ENCODE measurements at regions not wholly inside any gene's neighbourhood (a gene's known extent, or its start where the extent isn't known, plus 50 kb on each side); places are given as distances from the start of the nearest gene placed in this dataset.

DNA sequence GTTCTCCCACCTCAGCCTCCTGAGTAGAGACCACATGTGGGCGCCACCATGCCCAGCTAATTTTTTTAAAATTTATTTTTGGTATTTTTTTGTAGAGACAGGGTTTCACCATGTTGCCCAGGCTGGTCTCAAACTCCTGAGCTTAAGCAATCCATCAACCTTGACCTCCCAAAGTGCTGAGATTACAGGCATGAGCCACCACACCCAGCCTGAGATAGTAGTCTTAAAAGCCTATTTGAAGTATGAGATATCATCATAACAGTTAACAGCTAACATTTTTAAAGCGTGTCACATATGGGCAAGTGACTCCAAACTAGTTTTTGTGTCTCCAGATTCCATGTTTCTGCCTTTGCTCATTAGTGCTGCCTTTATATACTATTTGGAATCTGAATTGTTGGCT, 74.6 kb upstream of the WSCD2 start:
- Mint-ChIP-seq H3K4me1 (ENCODE audit: low read depth) (no peaks in the 10 kb centered on the region), H3K27me3 (ENCODE audit: low read depth) (peaks cover 2% of the 10 kb centered on the region), H3K9me3 (no peaks in the 10 kb centered on the region), H3K27ac (no peak overlapping the region), H3K4me3 (ENCODE audit: low read depth) (no peak overlapping the region), H3K36me3 (ENCODE audit: low read depth) (no peaks in the 10 kb centered on the region)
- intact Hi-C loops (cut with micrococcal nuclease), result no loop called here
- DNase-seq (ENCODE audit: low spot score), result no peak

DNA sequence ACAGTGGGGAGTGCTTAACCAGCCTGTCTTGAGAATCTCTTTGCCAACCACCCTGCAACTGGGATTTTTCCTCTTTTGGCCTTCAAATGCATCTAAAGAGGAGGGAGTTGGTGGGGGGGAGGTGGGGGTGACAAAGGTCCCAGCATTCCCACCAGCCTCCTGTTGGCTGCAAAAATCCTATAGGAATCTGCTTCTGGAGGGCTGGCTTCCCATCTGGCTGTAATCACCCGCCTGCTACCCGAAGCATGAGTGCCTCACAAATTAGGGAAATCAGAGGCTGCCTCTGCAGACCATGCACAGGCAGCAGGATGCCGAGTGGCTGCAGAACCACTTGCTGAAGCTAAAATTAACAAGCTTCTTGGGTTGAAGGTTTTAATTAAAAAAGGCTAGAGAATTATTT, 73.9 kb upstream of the WSCD2 start:
- no peaks in the 10 kb centered on the region for H3K36me3 Mint-ChIP-seq (ENCODE audit: low read depth)
- DNase-seq (ENCODE audit: low spot score), result no peak
- no peak overlapping the region for H3K4me3 Mint-ChIP-seq (ENCODE audit: low read depth)
- no peaks in the 10 kb centered on the region for H3K9me3 Mint-ChIP-seq
- intact Hi-C loops (cut with micrococcal nuclease), result no loop called here
- no peak overlapping the region for H3K27ac Mint-ChIP-seq
- peaks cover 2% of the 10 kb centered on the region for H3K27me3 Mint-ChIP-seq (ENCODE audit: low read depth)
- H3K4me1 Mint-ChIP-seq (ENCODE audit: low read depth), result no peaks in the 10 kb centered on the region

DNA sequence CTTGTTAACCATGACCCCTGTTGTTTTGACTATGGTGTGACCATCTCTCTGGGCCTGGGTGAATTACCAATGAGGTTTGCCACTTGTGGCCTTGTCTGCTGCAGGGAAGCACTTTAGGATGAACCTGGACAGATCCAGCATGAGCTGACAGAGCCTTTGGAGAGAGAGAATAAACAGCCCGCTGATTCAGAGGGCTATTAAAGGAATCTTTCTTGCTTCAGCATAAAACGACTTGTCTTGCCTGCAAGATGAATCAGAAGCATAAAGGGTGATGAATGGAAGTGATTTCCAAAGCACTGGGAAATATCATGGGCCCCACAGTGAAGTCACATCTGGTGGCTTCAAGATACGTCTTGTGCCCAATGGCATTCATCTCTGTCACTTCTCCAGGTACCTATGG, 69.0 kb upstream of the WSCD2 start:
- Mint-ChIP-seq H3K36me3 (ENCODE audit: low read depth) (no peaks in the 10 kb centered on the region), H3K9me3 (no peaks in the 10 kb centered on the region), H3K4me3 (ENCODE audit: low read depth) (no peak overlapping the region), H3K27ac (no peak overlapping the region), H3K4me1 (ENCODE audit: low read depth) (no peaks in the 10 kb centered on the region), H3K27me3 (ENCODE audit: low read depth) (no peaks in the 10 kb centered on the region)
- no peak for DNase-seq (ENCODE audit: low spot score)
- intact Hi-C loops (cut with micrococcal nuclease), result loop anchor here (10.0 kb wide), 1 partner anchor 135 kb away; no protein-coding TSS in a partner anchor

DNA sequence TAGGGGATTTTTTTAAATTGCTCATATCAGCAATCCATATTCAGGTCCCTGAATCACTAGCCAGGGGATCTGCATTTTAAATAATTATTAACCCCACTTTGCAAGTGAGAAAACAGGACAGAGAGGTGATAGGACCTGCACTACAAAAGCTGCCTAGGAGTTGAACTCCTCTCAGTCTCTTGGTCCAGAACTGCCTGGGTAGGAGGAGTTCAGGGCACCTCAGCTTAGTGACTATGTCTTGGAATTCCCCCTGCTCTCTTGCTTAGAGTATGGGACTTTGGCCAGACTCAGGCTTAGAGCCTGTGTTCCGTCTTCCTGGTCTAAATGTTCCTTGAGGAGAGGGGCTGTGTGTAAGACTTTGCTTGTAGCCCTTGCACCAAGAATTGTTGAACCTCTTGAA, 68.2 kb upstream of the WSCD2 start:
- no peak for DNase-seq (ENCODE audit: low spot score)
- no peaks in the 10 kb centered on the region for H3K4me1 Mint-ChIP-seq (ENCODE audit: low read depth)
- H3K4me3 Mint-ChIP-seq (ENCODE audit: low read depth), result no peak overlapping the region
- intact Hi-C loops (cut with micrococcal nuclease), result loop anchor here (10.0 kb wide), 1 partner anchor 134 kb away; no protein-coding TSS in a partner anchor
- no peaks in the 10 kb centered on the region for H3K36me3 Mint-ChIP-seq (ENCODE audit: low read depth)
- no peaks in the 10 kb centered on the region for H3K9me3 Mint-ChIP-seq
- H3K27me3 Mint-ChIP-seq (ENCODE audit: low read depth), result no peaks in the 10 kb centered on the region
- H3K27ac Mint-ChIP-seq, result no peak overlapping the region

DNA sequence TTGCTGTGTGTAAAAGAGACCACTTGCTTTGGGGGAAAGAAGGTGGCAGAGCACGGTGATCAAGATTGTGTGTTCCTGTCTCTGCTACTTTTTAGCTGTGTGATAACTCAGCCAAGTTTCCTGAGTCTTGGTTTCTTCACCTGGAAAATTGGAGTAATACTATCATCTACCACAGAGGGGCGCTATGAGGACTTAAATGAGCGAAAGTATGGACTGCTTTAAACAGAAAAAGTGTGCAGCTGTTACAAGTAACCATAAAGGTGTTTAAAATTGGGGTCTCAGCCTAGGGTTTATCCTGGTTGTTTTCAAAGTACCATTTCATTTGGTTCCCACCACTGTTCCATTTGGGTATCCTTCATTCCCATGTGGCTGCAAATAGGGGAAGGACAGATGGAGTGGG, 65.9 kb upstream of the WSCD2 start:
- H3K4me1 Mint-ChIP-seq (ENCODE audit: low read depth), result no peaks in the 10 kb centered on the region
- H3K27me3 Mint-ChIP-seq (ENCODE audit: low read depth), result no peaks in the 10 kb centered on the region
- H3K36me3 Mint-ChIP-seq (ENCODE audit: low read depth), result no peaks in the 10 kb centered on the region
- H3K4me3 Mint-ChIP-seq (ENCODE audit: low read depth), result no peak overlapping the region
- intact Hi-C loops (cut with micrococcal nuclease), result loop anchor here (10.0 kb wide), 1 partner anchor 132 kb away; no protein-coding TSS in a partner anchor
- H3K27ac Mint-ChIP-seq, result no peak overlapping the region
- no peaks in the 10 kb centered on the region for H3K9me3 Mint-ChIP-seq
- no peak for DNase-seq (ENCODE audit: low spot score)

DNA sequence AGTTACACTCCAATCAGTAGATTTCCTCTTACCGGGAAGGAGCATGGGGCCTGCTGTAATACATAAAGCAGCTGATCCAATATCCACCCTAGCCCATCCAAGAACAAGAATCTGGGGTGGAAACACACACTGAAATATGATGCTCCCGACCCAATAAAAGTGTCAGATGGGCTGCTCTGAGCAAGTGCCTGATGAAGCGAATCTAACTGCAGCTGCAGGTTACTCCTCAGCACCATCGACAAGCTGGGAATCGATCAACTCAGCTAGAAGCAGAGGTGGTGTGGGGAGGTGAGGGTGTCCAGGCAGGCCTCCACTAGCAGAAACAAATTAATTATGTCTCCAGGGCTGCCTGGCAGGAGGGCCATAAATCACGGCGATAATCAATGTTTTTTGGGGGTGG, 64.0 kb upstream of the WSCD2 start:
- no peak for DNase-seq (ENCODE audit: low spot score)
- Mint-ChIP-seq H3K4me1 (ENCODE audit: low read depth) (no peaks in the 10 kb centered on the region), H3K27ac (no peak overlapping the region), H3K36me3 (ENCODE audit: low read depth) (no peaks in the 10 kb centered on the region), H3K9me3 (no peaks in the 10 kb centered on the region), H3K27me3 (ENCODE audit: low read depth) (peaks cover 4% of the 10 kb centered on the region), H3K4me3 (ENCODE audit: low read depth) (no peak overlapping the region)
- intact Hi-C loops (cut with micrococcal nuclease), result loop anchor here (10.0 kb wide), 1 partner anchor 130 kb away; no protein-coding TSS in a partner anchor

DNA sequence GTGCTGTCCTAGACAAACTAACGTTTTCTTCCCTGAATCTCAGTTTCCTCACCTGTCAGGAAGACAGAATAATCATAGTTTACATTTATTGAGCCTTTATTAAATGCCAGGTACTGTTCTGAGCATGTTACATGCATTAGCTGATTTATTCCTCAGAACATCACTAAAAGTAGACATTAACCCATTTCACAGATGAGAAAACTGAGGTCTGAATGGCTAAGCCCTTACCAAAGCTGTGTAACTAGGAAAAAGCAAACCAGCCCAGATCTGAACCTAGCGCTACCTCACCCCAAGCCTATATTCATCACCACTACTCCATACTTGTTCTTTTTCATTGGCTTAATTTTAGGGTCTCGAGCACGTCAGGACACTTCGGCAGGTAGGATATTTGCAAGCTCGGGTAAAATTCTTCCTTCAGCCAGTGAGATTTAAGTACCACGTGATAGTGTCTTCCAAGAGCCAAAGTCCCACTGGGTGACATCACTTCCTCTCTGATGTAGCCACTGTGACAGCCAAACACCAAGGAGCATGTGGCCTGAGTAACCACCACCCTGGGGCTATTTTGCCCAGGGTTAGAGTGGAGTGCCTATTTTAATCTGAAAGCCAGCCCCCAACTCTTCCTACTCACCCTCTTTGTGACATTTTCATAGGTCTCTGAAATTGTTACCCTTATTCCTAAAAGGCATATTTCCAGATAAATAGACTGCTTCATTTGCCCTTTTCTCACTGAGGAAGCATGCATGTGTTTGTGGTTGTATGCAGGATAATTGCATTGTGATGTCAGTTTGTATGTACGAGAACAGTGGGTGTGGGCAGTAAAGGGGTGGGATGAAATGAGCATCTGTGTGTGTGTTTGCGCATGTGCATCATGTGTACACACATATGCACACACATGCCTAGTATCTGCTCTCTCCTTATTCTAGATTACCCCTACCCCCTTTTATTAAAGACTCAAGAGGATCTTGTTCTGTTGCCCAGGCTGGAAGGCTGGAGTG, 62.2 kb upstream of the WSCD2 start:
- no peaks in the 10 kb centered on the region for H3K4me1 Mint-ChIP-seq (ENCODE audit: low read depth)
- no peak overlapping the region for H3K27ac Mint-ChIP-seq
- no peaks in the 10 kb centered on the region for H3K36me3 Mint-ChIP-seq (ENCODE audit: low read depth)
- no peak overlapping the region for H3K4me3 Mint-ChIP-seq (ENCODE audit: low read depth)
- peaks cover 7% of the 10 kb centered on the region for H3K27me3 Mint-ChIP-seq (ENCODE audit: low read depth)
- intact Hi-C loops (cut with micrococcal nuclease), result loop anchor here (10.0 kb wide), 1 partner anchor 128 kb away; no protein-coding TSS in a partner anchor
- H3K9me3 Mint-ChIP-seq, result no peaks in the 10 kb centered on the region
- DNase-seq (ENCODE audit: low spot score), result no peak

DNA sequence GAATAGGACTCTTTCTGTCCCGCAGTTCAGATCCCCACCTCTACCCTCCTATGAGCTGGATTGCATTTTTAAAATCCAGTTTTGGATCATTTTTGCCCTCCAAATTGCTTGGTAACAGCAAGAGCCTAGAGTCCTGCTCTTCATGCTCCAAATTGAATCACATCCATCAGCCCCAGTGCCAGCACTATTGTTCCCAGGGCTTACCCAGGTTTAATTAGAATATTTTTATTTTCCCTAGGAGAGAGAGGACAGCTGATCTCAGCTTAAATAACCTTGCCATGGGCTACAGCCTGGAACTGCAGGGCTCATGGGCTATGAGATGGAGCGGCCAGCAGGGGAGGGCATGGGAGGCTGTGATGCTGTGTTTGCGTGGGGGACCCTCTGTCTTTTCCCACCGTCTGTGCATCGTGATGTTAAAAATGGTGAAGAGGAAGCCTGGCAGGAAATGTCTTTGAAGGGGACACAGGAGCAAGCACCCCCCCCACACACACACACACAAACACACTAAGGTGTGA, 59.4 kb upstream of the WSCD2 start:
- peaks cover 9% of the 10 kb centered on the region for H3K27me3 Mint-ChIP-seq (ENCODE audit: low read depth)
- H3K4me1 Mint-ChIP-seq (ENCODE audit: low read depth), result no peaks in the 10 kb centered on the region
- H3K27ac Mint-ChIP-seq, result no peak overlapping the region
- no peaks in the 10 kb centered on the region for H3K9me3 Mint-ChIP-seq
- intact Hi-C loops (cut with micrococcal nuclease), result loop anchor here (10.0 kb wide), 1 partner anchor 125 kb away; no protein-coding TSS in a partner anchor
- H3K36me3 Mint-ChIP-seq (ENCODE audit: low read depth), result no peaks in the 10 kb centered on the region
- no peak overlapping the region for H3K4me3 Mint-ChIP-seq (ENCODE audit: low read depth)
- DNase-seq (ENCODE audit: low spot score), result no peak

DNA sequence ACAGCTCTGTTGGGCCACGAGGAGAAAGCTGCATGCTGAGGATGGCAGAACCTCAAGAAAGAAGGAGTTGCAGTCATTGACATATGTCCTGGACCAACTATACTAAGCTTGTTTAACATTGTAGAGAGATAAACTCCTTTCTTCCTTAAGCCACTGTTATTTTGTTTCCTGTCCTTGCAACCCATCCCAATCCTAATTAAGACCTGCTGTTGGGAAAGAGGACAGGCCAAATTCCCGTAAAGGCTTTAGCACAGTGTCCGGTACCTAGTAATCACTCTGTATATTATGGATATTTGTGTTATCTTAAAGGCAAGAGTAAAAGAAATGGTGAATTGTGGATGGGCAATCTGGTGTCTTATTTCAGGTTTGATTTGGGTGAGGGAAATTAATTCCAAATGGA, 53.5 kb upstream of the WSCD2 start:
- Mint-ChIP-seq H3K4me3 (ENCODE audit: low read depth) (no peak overlapping the region), H3K4me1 (ENCODE audit: low read depth) (no peaks in the 10 kb centered on the region), H3K9me3 (no peaks in the 10 kb centered on the region), H3K27me3 (ENCODE audit: low read depth) (peaks cover 3% of the 10 kb centered on the region), H3K36me3 (ENCODE audit: low read depth) (no peaks in the 10 kb centered on the region), H3K27ac (no peak overlapping the region)
- intact Hi-C loops (cut with micrococcal nuclease), result no loop called here
- no peak for DNase-seq (ENCODE audit: low spot score)

DNA sequence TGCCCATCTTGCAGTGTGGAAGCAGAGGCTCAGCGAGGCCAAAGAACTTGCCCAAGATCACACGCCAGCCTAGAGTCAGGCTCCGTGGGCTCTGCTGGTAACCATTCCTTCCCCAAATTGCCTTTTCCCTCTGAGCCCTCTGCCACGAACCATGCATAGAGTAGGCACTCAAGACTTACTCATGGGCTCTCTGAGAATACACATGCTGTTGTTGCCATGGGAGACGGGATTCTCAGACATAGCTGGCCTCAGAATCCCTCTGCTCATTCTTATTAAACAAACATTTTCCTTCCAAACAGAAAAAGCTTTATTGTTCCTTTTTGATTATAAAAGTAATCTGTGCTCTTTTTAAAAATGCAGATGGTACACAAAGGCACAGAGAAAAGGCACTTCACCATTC, 52.5 kb upstream of the WSCD2 start:
- H3K4me1 Mint-ChIP-seq (ENCODE audit: low read depth), result no peaks in the 10 kb centered on the region
- no peaks in the 10 kb centered on the region for H3K9me3 Mint-ChIP-seq
- intact Hi-C loops (cut with micrococcal nuclease), result no loop called here

DNA sequence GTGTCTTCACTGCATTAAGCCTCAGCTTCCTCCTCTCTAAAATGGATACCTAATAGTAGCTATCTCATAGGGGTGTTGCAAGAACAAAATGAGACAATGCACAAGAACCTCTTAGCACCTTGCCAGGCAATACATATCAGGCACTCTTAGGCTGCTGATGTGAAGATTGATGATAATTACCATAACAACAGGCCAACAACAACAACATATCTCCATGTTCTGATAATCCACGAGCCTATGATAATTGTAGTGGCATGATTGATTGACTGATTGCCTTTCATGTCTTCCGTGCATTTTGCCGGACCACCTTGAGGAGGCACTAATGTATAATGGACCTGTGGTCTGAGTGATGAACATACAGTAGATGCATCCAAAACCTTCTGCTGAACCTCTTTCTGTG, 50.7 kb upstream of the WSCD2 start:
- intact Hi-C loops (cut with micrococcal nuclease), result no loop called here
- no peak for DNase-seq (ENCODE audit: low spot score)
- no peaks in the 10 kb centered on the region for H3K4me1 Mint-ChIP-seq (ENCODE audit: low read depth)
- H3K4me3 Mint-ChIP-seq (ENCODE audit: low read depth), result no peak overlapping the region
- H3K27me3 Mint-ChIP-seq (ENCODE audit: low read depth), result no peaks in the 10 kb centered on the region
- H3K36me3 Mint-ChIP-seq (ENCODE audit: low read depth), result no peaks in the 10 kb centered on the region
- H3K9me3 Mint-ChIP-seq, result no peaks in the 10 kb centered on the region
- no peak overlapping the region for H3K27ac Mint-ChIP-seq

More for the DNA sequence above, 52.5 kb upstream of the WSCD2 start:
- peaks cover 2% of the 10 kb centered on the region for H3K27me3 Mint-ChIP-seq (ENCODE audit: low read depth)
- no peaks in the 10 kb centered on the region for H3K36me3 Mint-ChIP-seq (ENCODE audit: low read depth)
- H3K27ac Mint-ChIP-seq, result no peak overlapping the region
- no peak for DNase-seq (ENCODE audit: low spot score)
- H3K4me3 Mint-ChIP-seq (ENCODE audit: low read depth), result no peak overlapping the region

Data from activated T-helper 2 cell treated with anti-CD3 and anti-CD28 coated beads, Interferon-gamma antibody, Interleukin-2, Interleukin-4, amounts not matched to agents 10 μg/mL and 5 μg/mL and 100 μg/mL, durations not matched to agents 14 hours and 24 hours and 36 hours (primary cell).